ENCODE measurements at regions not wholly inside any gene's neighbourhood (a gene's known extent, or its start where the extent isn't known, plus 50 kb on each side); places are given as distances from the start of the nearest gene placed in this dataset.

GRCh38 chr13:90545070-90545840 lies 802.2 kb upstream of the MIR17HG start:
- TF ChIP-seq CTCF (IDR thresholded peaks at IDR 0.05) (no peak), POLR2A (IDR thresholded peaks at IDR 0.05) (no peak)

All from sigmoid colon (tissue), 3 donors.